Endothelial cell of umbilical vein (primary cell): ENCODE measurements at regions not wholly inside any gene's neighbourhood (a gene's known extent, or its start where the extent isn't known, plus 50 kb on each side); places are given as distances from the start of the nearest gene placed in this dataset.

ENCODE experiments used
- EZH2 ChIP-seq: IDR thresholded peaks from 2 replicates; pipeline ENCODE4 v1.6.1; 2012; ENCODE audit warnings: borderline replicate concordance, low read depth, mild to moderate bottlenecking, moderate library complexity, low read length, inconsistent platforms; ENCODE audit not compliant: severe bottlenecking
- MYC ChIP-seq: IDR thresholded peaks from one replicate; pipeline ENCODE4 v1.6.1; 2011; ENCODE audit warnings: mild to moderate bottlenecking, low read depth, low read length
- POLR2A ChIP-seq: IDR thresholded peaks from 2 replicates; pipeline ENCODE4 v1.6.1; 2012; ENCODE audit warnings: low read depth, mild to moderate bottlenecking, control low read depth, low read length
- TF ChIP-seq, protein P1 (sequence below), 2 donors: IDR thresholded peaks; 1 replicate in 1 of 2; 2 replicates in 1 of 2; pipeline ENCODE4 v1.5.1; 2011; ENCODE audit warnings: low read length in 2 of 2, mild to moderate bottlenecking in 2 of 2, moderate library complexity in 2 of 2, control low read depth in 1 of 2, inconsistent platforms in 1 of 2, low read depth in 1 of 2; ENCODE audit not compliant: insufficient read depth in 1 of 2; ENCODE audit errors: extremely low read depth in 1 of 2

- TF ChIP-seq, protein P1, sequence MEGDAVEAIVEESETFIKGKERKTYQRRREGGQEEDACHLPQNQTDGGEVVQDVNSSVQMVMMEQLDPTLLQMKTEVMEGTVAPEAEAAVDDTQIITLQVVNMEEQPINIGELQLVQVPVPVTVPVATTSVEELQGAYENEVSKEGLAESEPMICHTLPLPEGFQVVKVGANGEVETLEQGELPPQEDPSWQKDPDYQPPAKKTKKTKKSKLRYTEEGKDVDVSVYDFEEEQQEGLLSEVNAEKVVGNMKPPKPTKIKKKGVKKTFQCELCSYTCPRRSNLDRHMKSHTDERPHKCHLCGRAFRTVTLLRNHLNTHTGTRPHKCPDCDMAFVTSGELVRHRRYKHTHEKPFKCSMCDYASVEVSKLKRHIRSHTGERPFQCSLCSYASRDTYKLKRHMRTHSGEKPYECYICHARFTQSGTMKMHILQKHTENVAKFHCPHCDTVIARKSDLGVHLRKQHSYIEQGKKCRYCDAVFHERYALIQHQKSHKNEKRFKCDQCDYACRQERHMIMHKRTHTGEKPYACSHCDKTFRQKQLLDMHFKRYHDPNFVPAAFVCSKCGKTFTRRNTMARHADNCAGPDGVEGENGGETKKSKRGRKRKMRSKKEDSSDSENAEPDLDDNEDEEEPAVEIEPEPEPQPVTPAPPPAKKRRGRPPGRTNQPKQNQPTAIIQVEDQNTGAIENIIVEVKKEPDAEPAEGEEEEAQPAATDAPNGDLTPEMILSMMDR (IDR thresholded peaks at IDR 0.05; ENCODE audit: extremely low read depth in 1 of 2, insufficient read depth in 1 of 2, low read depth in 1 of 2, low read length in 2 of 2) = no peak
- TF ChIP-seq POLR2A (no peak), EZH2 (no peak), MYC (no peak)
Measured at GRCh38 chr3:83941990-83942745, 1016.6 kb upstream of the CADM2 start.
